ENCODE measurements at regions not wholly inside any gene's neighbourhood (a gene's known extent, or its start where the extent isn't known, plus 50 kb on each side); places are given as distances from the start of the nearest gene placed in this dataset.

DNA sequence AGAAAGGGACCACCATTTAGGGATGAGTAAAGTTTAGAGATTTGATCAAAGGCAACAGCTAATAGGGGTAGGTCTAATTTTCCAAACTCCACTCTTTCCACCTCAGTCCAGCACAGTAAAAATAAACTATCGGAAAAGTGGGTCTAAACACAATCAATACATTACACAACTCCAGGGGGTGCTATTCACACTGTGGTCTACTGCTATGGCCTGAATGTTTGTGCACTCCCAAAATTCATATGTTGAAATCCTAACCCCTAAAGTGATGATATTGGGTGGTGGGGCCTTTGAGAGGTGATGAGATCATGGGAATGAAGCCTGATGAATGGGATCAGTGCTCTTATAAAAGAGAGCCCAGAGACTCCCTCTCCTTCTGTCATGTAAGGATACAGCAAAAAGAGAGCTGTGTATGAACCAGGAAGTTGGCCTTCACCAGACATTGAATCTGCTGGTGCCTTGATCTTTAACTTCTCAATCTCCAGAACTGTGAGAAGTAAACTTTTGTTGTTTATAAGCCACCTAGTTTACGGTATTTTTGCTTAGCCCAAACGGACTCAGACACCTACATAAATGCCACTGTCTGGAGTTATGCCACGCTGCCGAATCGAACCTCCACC is 193.9 kb downstream of the OMA1 start:
- TF ChIP-seq, protein P1, sequence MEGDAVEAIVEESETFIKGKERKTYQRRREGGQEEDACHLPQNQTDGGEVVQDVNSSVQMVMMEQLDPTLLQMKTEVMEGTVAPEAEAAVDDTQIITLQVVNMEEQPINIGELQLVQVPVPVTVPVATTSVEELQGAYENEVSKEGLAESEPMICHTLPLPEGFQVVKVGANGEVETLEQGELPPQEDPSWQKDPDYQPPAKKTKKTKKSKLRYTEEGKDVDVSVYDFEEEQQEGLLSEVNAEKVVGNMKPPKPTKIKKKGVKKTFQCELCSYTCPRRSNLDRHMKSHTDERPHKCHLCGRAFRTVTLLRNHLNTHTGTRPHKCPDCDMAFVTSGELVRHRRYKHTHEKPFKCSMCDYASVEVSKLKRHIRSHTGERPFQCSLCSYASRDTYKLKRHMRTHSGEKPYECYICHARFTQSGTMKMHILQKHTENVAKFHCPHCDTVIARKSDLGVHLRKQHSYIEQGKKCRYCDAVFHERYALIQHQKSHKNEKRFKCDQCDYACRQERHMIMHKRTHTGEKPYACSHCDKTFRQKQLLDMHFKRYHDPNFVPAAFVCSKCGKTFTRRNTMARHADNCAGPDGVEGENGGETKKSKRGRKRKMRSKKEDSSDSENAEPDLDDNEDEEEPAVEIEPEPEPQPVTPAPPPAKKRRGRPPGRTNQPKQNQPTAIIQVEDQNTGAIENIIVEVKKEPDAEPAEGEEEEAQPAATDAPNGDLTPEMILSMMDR (conservative IDR thresholded peaks at IDR 0.05; ENCODE audit: low read depth, low read length): no peak
- no peak for TF ChIP-seq EZH2phosphoT487 (IDR thresholded peaks at IDR 0.05; ENCODE audit: borderline replicate concordance, low read length)
- TF ChIP-seq EZH2 (IDR thresholded peaks at IDR 0.05; ENCODE audit: low read length, unreplicated experiment): no peak

All from PC-3 (cell line).